NT2/D1 (cell line): ENCODE measurements at regions not wholly inside any gene's neighbourhood (a gene's known extent, or its start where the extent isn't known, plus 50 kb on each side); places are given as distances from the start of the nearest gene placed in this dataset.

Experiments used
- SUZ12 ChIP-seq: IDR thresholded peaks from 2 replicates; pipeline ENCODE4 v1.6.1; 2011; ENCODE audit not compliant: insufficient read length, insufficient read depth; ENCODE audit errors: extremely low read depth
- YY1 ChIP-seq: IDR thresholded peaks from 2 replicates; pipeline ENCODE4 v1.6.1; 2011; ENCODE audit not compliant: insufficient read length, insufficient read depth
- ZNF274 ChIP-seq: IDR thresholded peaks from 2 replicates; pipeline ENCODE4 v1.6.1; 2011; ENCODE audit warnings: mild to moderate bottlenecking, low read depth, low read length

DNA sequence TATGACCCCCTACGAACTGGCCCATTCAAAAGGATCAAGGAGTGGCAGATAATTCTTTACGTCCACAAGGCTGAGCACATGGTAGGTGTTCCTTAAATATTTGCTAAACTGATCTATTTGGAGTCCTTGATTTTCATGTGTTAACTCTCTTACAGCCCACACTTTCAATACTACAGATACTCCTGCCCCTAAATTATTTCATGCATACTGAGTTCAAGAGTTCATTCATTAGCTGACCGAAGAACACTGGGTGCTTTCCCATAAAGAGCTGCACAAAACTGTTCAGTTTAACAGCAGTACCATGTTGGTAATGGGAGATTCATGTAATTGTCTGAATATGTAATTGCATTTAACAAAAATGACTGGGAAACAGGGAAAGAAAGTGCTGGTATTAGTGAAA, 170.5 kb upstream of the ADO start:
- TF ChIP-seq ZNF274: no peak
- TF ChIP-seq SUZ12: no peak
- TF ChIP-seq YY1: no peak
